Loucy (cell line): ENCODE measurements at regions not wholly inside any gene's neighbourhood (a gene's known extent, or its start where the extent isn't known, plus 50 kb on each side); places are given as distances from the start of the nearest gene placed in this dataset.
"Not testable (repeated sequence)": the region's sequence is repeated elsewhere in the genome, so short reads cannot be mapped to it uniquely, and the experiment has no call there.

ENCODE experiments used
- H2AFZ ChIP-seq: fragments of 200-600 bp; sonication (generic); 2 replicates; pipeline ENCODE4 v1.6.0; 2016; ENCODE audit warnings: antibody characterized with exemption, mild to moderate bottlenecking, low read length, moderate library complexity
- H3F3A ChIP-seq: fragments of 200-600 bp; 2 replicates; pipeline ENCODE4 v1.6.0; 2016; ENCODE audit warnings: antibody characterized with exemption, low read depth, mild to moderate bottlenecking
- H3K27me3 ChIP-seq: fragments of 200-600 bp; sonication (generic); 2 replicates; pipeline ENCODE4 v1.6.1; 2014; ENCODE audit warnings: low read length, mild to moderate bottlenecking; ENCODE audit not compliant: insufficient read depth, poor library complexity, severe bottlenecking
- H3K36me3 ChIP-seq: fragments of 200-600 bp; sonication (generic); 2 replicates; pipeline ENCODE4 v1.6.1; 2016; ENCODE audit warnings: low read length; ENCODE audit not compliant: insufficient read depth
- H3K4me1 ChIP-seq: fragments of 200-600 bp; sonication (generic); 2 replicates; pipeline ENCODE4 v1.5.1; 2014; ENCODE audit warnings: low read length, mild to moderate bottlenecking; ENCODE audit not compliant: insufficient read depth, poor library complexity, severe bottlenecking
- H3K4me2 ChIP-seq: fragments of 200-600 bp; sonication (generic); 2 replicates; pipeline ENCODE4 v1.6.0; 2014; ENCODE audit warnings: antibody characterized with exemption, low read length, low read depth, mild to moderate bottlenecking; ENCODE audit not compliant: poor library complexity, severe bottlenecking
- H3K4me3 ChIP-seq: fragments of 200-600 bp; sonication (generic); 2 replicates; pipeline ENCODE4 v1.5.1; 2014; ENCODE audit warnings: low read length, mild to moderate bottlenecking, mixed read lengths; ENCODE audit not compliant: poor library complexity, severe bottlenecking
- H3K79me2 ChIP-seq: fragments of 200-600 bp; sonication (generic); 2 replicates; pipeline ENCODE4 v1.6.1; 2014; ENCODE audit warnings: low read length; ENCODE audit not compliant: insufficient read depth
- H3K9ac ChIP-seq: fragments of 200-600 bp; sonication (generic); 2 replicates; pipeline ENCODE4 v1.6.0; 2014; ENCODE audit warnings: mild to moderate bottlenecking, low read depth, low read length, moderate library complexity; ENCODE audit not compliant: poor library complexity, severe bottlenecking
- H3K9me2 ChIP-seq: fragments of 200-600 bp; sonication (generic); replicated peaks from 2 replicates; pipeline ENCODE4 v1.6.1; 2016; ENCODE audit warnings: low read depth, low read length, mixed read lengths
- H3K9me3 ChIP-seq: fragments of 200-600 bp; sonication (generic); 2 replicates; pipeline ENCODE4 v1.6.1; 2014; ENCODE audit warnings: mild to moderate bottlenecking, antibody characterized with exemption, low read length, low read depth; ENCODE audit not compliant: insufficient read depth
- H4K20me1 ChIP-seq: fragments of 200-600 bp; sonication (generic); 2 replicates; pipeline ENCODE4 v1.6.0; 2014; ENCODE audit warnings: antibody characterized with exemption, low read length, mild to moderate bottlenecking; ENCODE audit not compliant: insufficient read depth, poor library complexity, severe bottlenecking

GRCh38 chr5:177894681-177895453 lies 101.2 kb downstream of the PROP1 start:
- H2AFZ ChIP-seq, H4K20me1 ChIP-seq, H3K79me2 ChIP-seq: not testable (repeated sequence)

GRCh38 chr5:177892357-177892665 lies 103.7 kb downstream of the PROP1 start:
- not testable (repeated sequence) for H3K9me2 ChIP-seq, H3K36me3 ChIP-seq, H3F3A ChIP-seq, H3K9ac ChIP-seq, H3K9me3 ChIP-seq, H3K4me1 ChIP-seq, H3K27me3 ChIP-seq, H4K20me1 ChIP-seq, H3K79me2 ChIP-seq, H3K4me3 ChIP-seq, H2AFZ ChIP-seq, H3K4me2 ChIP-seq

More at GRCh38 chr5:177894681-177895453, 101.2 kb downstream of the PROP1 start:
- not testable (repeated sequence) for H3K9me2 ChIP-seq, H3F3A ChIP-seq, H3K27me3 ChIP-seq, H3K4me3 ChIP-seq, H3K36me3 ChIP-seq, H3K4me2 ChIP-seq, H3K9me3 ChIP-seq, H3K4me1 ChIP-seq, H3K9ac ChIP-seq

GRCh38 chr5:177891547-177892356 lies 104.3 kb downstream of the PROP1 start:
- H3K9me3 ChIP-seq, H3K4me3 ChIP-seq, H3K9me2 ChIP-seq, H3K79me2 ChIP-seq, H3F3A ChIP-seq, H2AFZ ChIP-seq, H3K27me3 ChIP-seq, H4K20me1 ChIP-seq, H3K36me3 ChIP-seq, H3K4me2 ChIP-seq, H3K4me1 ChIP-seq, H3K9ac ChIP-seq: not testable (repeated sequence)

- H3K36me3 ChIP-seq, H2AFZ ChIP-seq, H3K4me1 ChIP-seq, H3F3A ChIP-seq, H3K4me3 ChIP-seq, H3K27me3 ChIP-seq, H3K9me2 ChIP-seq, H3K9me3 ChIP-seq, H4K20me1 ChIP-seq, H3K79me2 ChIP-seq, H3K9ac ChIP-seq, H3K4me2 ChIP-seq: not testable (repeated sequence)
Observed at GRCh38 chr5:177883295-177883694, 100.6 kb upstream of the FAM153A start.

DNA sequence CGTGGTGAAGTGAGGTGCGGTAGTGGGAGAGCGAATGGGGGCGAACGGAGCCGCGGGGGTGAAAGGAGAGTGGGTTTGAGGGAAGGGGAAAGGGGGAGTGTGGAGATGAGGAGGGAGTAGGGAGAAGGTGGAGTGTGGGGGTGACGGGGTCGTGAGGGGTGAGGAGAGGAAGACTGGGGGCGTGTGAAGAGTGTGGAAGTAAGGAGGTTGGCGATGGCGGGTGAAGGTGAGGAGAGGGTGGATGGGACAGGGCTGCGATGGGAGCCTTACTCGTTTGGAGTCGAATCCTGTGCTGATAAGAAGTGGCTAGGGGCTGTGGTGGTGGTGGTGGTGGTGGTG lies 93.2 kb upstream of the FAM153A start:
- not testable (repeated sequence) for H3K4me1 ChIP-seq, H3K27me3 ChIP-seq, H3K36me3 ChIP-seq, H4K20me1 ChIP-seq, H3F3A ChIP-seq, H3K9me3 ChIP-seq, H2AFZ ChIP-seq, H3K9me2 ChIP-seq, H3K79me2 ChIP-seq
- peak overlapping the region; percentile 34 for H3K4me2 ChIP-seq
- H3K4me3 ChIP-seq: peak overlapping the region; percentile 66
- peak overlapping the region; percentile 48 for H3K9ac ChIP-seq

- not testable (repeated sequence) for H3K4me3 ChIP-seq
Observed at GRCh38 chr5:177875013-177875899, 92.6 kb upstream of the FAM153A start.

GRCh38 chr5:177863822-177864446 lies 81.2 kb upstream of the FAM153A start:
- H4K20me1 ChIP-seq, H3K79me2 ChIP-seq, H3K9ac ChIP-seq, H3K9me2 ChIP-seq, H3K4me2 ChIP-seq, H3K27me3 ChIP-seq, H3F3A ChIP-seq, H3K4me3 ChIP-seq, H3K9me3 ChIP-seq, H3K4me1 ChIP-seq, H3K36me3 ChIP-seq, H2AFZ ChIP-seq: not testable (repeated sequence)

More at GRCh38 chr5:177875013-177875899, 92.6 kb upstream of the FAM153A start:
- H2AFZ ChIP-seq, H4K20me1 ChIP-seq, H3K9me3 ChIP-seq, H3K79me2 ChIP-seq, H3F3A ChIP-seq, H3K4me1 ChIP-seq, H3K9me2 ChIP-seq, H3K36me3 ChIP-seq, H3K27me3 ChIP-seq, H3K4me2 ChIP-seq: not testable (repeated sequence)
- H3K9ac ChIP-seq: peak overlapping the region; percentile 48
